IMR-90 (cell line): ENCODE measurements at regions not wholly inside any gene's neighbourhood (a gene's known extent, or its start where the extent isn't known, plus 50 kb on each side); places are given as distances from the start of the nearest gene placed in this dataset.

Source experiments
- ATAC-seq: fragments of 200-7000 bp; cut with Tn5 transposase; 2 replicates; pipeline ENCODE4 v1.9.1; 2020; ENCODE audit warnings: low read depth, mild to moderate bottlenecking, moderate library complexity
- BruUV-seq: library from RNA; stranded (reverse); fragments of 400-500 nt; replicated peaks from 2 replicates; lab custom pipeline; 2021; lab: Mats Ljungman, UMichigan
- CTCF ChIA-PET: fragments of 300-600 bp; formaldehyde crosslinking; extraction: SDS; loops from one replicate; lab custom pipeline; 2021; ENCODE audit warnings: antibody characterized with exemption; lab: Yijun Ruan, JAX
- POLR2A ChIA-PET: fragments of 300-600 bp; sonication (Branson Sonifier 250); formaldehyde crosslinking; loops from one replicate; lab custom pipeline; 2022; ENCODE audit warnings: antibody characterized with exemption; ENCODE audit not compliant: unreplicated experiment; lab: Charles Lee
- DNase-seq: peaks from one replicate; pipeline ENCODE4 v3.0.0; 2013
- H2AFZ ChIP-seq: replicated peaks from 2 replicates; pipeline ENCODE3; 2013; ENCODE audit warnings: low read length, mild to moderate bottlenecking; ENCODE audit not compliant: poor library complexity
- H2AK5ac ChIP-seq: 2 replicates; pipeline ENCODE4 v1.6.1; 2013; ENCODE audit warnings: low read depth, low read length, inconsistent platforms
- H2AK9ac ChIP-seq: replicated peaks from 2 replicates; pipeline ENCODE3; 2013; ENCODE audit warnings: mild to moderate bottlenecking, low read depth, low read length, moderate library complexity; ENCODE audit not compliant: poor library complexity
- H2BK120ac ChIP-seq: 2 replicates; pipeline ENCODE4 v1.6.1; 2013; ENCODE audit warnings: low read depth, low read length, inconsistent platforms
- H2BK15ac ChIP-seq: 3 replicates; pipeline ENCODE4 v1.6.1; 2013; ENCODE audit warnings: low read depth, low read length, inconsistent platforms
- H2BK20ac ChIP-seq: 2 replicates; pipeline ENCODE4 v1.6.1; 2013; ENCODE audit warnings: low read depth, mild to moderate bottlenecking, inconsistent platforms, low read length, moderate library complexity
- H2BK5ac ChIP-seq: 2 replicates; pipeline ENCODE4 v1.6.1; 2013; ENCODE audit warnings: mild to moderate bottlenecking, low read depth, low read length, inconsistent platforms; ENCODE audit not compliant: poor library complexity, severe bottlenecking
- H3K14ac ChIP-seq: replicated peaks from 2 replicates; pipeline ENCODE4 v1.6.1; 2013; ENCODE audit warnings: low read depth, low read length, inconsistent platforms
- H3K18ac ChIP-seq: 2 replicates; pipeline ENCODE4 v1.6.1; 2013; ENCODE audit warnings: low read depth, low read length, control low read depth
- H3K23ac ChIP-seq: 2 replicates; pipeline ENCODE4 v1.6.1; 2013; ENCODE audit warnings: low read depth, low read length, inconsistent platforms
- H3K27ac ChIP-seq: 2 replicates; pipeline ENCODE4 v1.5.1; 2013; ENCODE audit warnings: mild to moderate bottlenecking, control low read depth, low read length; ENCODE audit not compliant: insufficient read depth
- H3K27me3 ChIP-seq: 2 replicates; pipeline ENCODE4 v1.6.1; 2013; ENCODE audit warnings: low read length; ENCODE audit not compliant: control insufficient read depth, insufficient read depth
- H3K36me3 ChIP-seq: 2 replicates; pipeline ENCODE4 v1.6.1; 2013; ENCODE audit warnings: low read length, mixed read lengths; ENCODE audit not compliant: control insufficient read depth, insufficient read depth
- H3K4ac ChIP-seq: 2 replicates; pipeline ENCODE4 v1.6.1; 2013; ENCODE audit warnings: low read depth, low read length, inconsistent platforms
- H3K4me1 ChIP-seq: 2 replicates; pipeline ENCODE4 v1.6.1; 2013; ENCODE audit warnings: low read length, mixed read lengths; ENCODE audit not compliant: control insufficient read depth, insufficient read depth
- H3K4me2 ChIP-seq: 2 replicates; pipeline ENCODE4 v1.6.1; 2013; ENCODE audit warnings: low read depth, mild to moderate bottlenecking, control low read depth, low read length, moderate library complexity
- H3K4me3 ChIP-seq: 2 replicates; pipeline ENCODE4 v1.5.1; 2013; ENCODE audit warnings: low read depth, mild to moderate bottlenecking, control low read depth, low read length, moderate library complexity; ENCODE audit not compliant: insufficient read depth
- H3K56ac ChIP-seq: 2 replicates; pipeline ENCODE4 v1.6.1; 2013; ENCODE audit warnings: low read length, inconsistent platforms; ENCODE audit not compliant: insufficient read depth; ENCODE audit errors: extremely low read depth
- H3K79me1 ChIP-seq, 2 experiments: 2 replicates each; pipeline ENCODE4 v1.6.1; 2013; ENCODE audit warnings: low read length in 2 of 2, inconsistent platforms in 1 of 2, low read depth in 1 of 2
- H3K9ac ChIP-seq: 2 replicates; pipeline ENCODE4 v1.6.1; 2013; ENCODE audit warnings: low read depth, low read length, control low read depth
- H3K9me1 ChIP-seq: 2 replicates; pipeline ENCODE4 v1.6.1; 2013; ENCODE audit warnings: low read length, inconsistent platforms; ENCODE audit not compliant: insufficient read depth
- H3K9me3 ChIP-seq: 2 replicates; pipeline ENCODE4 v1.6.1; 2013; ENCODE audit warnings: low read length; ENCODE audit not compliant: control insufficient read depth, insufficient read depth
- H4K20me1 ChIP-seq: 2 replicates; pipeline ENCODE4 v1.6.1; 2013; ENCODE audit warnings: low read length, inconsistent platforms; ENCODE audit not compliant: insufficient read depth
- H4K5ac ChIP-seq: 2 replicates; pipeline ENCODE4 v1.6.1; 2013; ENCODE audit warnings: mild to moderate bottlenecking, low read depth, low read length, control low read depth
- H4K8ac ChIP-seq, 2 experiments: 2 replicates each; pipeline ENCODE4 v1.6.1; 2013; ENCODE audit warnings: low read depth in 2 of 2, low read length in 2 of 2, control low read depth in 1 of 2, inconsistent platforms in 1 of 2
- H4K91ac ChIP-seq: 2 replicates; pipeline ENCODE4 v1.6.1; 2013; ENCODE audit warnings: low read depth, low read length, inconsistent platforms; ENCODE audit not compliant: insufficient read depth
- MAFK ChIP-seq: IDR thresholded peaks from 2 replicates; pipeline ENCODE4 v1.6.1; 2012; ENCODE audit warnings: low read depth, low read length, improper control_type of control experiment
- MXI1 ChIP-seq: IDR thresholded peaks from 2 replicates; pipeline ENCODE4 v1.6.1; 2012; ENCODE audit warnings: low read depth, mild to moderate bottlenecking, low read length, moderate library complexity, borderline replicate concordance
- WGBS, 2 experiments: methylation state at CpG; one replicate each; pipeline versions ENCODE4 v1.1.5 to v1.1.7; 2013; ENCODE audit warnings: missing lambda C conversion rate in 2 of 2; ENCODE audit not compliant: insufficient read length in 1 of 2; ENCODE audit errors: extremely low coverage in 2 of 2; 5-methylcytosine and 5-hydroxymethylcytosine counted together
- dilution Hi-C: fragments of 300-500 bp; cut with HindIII; formaldehyde crosslinking; loops from one replicate; pipeline ENCODE4 v1.14.3; 2018; ENCODE audit warnings: low sequenced_read_pairs; ENCODE audit not compliant: unreplicated experiment
- in situ Hi-C: fragments of 300-500 bp; cut with MboI; formaldehyde crosslinking; loops from 3 replicates; pipeline ENCODE4 v1.14.3; 2019; ENCODE audit warnings: low sequenced_read_pairs, inconsistent platforms, mixed read lengths
- intact Hi-C: fragments of 100-400 bp; cut with micrococcal nuclease; formaldehyde crosslinking; loops from 2 replicates; pipeline ENCODE4 v1.10.0; 2022

- in situ Hi-C loops (no loop called here), intact Hi-C loops (no loop called here), dilution Hi-C loops (no loop called here)
- BruUV-seq = no TSS peak
- Histone ChIP-seq H3K27ac (no peak overlapping the region), H4K20me1 (no peaks in the 10 kb centered on the region), H3K18ac (no peak overlapping the region), H3K9me3 (no peaks in the 10 kb centered on the region), H4K8ac (no peak overlapping the region), H3K4ac (no peak overlapping the region), H3K4me1 (no peaks in the 10 kb centered on the region), H3K27me3 (no peaks in the 10 kb centered on the region), H3K23ac (no peak overlapping the region), H3K79me1 (no peaks in the 10 kb centered on the region), H3K36me3 (no peaks in the 10 kb centered on the region), H3K9me1 (no peaks in the 10 kb centered on the region), H3K14ac (no peak overlapping the region), H2BK15ac (no peak overlapping the region), H2AFZ (no peak overlapping the region), H2AK9ac (no peak overlapping the region), H2AK5ac (no peak overlapping the region), H4K5ac (no peak overlapping the region), H2BK20ac (no peak overlapping the region), H4K91ac (no peak overlapping the region), H3K9ac (no peak overlapping the region), H3K4me3 (no peak overlapping the region), H2BK5ac (no peak overlapping the region), H3K4me2 (no peak overlapping the region), H3K56ac (no peak overlapping the region), H2BK120ac (no peak overlapping the region)
- WGBS, 2 experiments = no CpG with 5 or more reads among the region's 1 CpG
- TF ChIP-seq MAFK (peak; percentile 71), MXI1 (no peak)
- no peak for ATAC-seq
- ChIA-PET CTCF (no interaction called here), POLR2A (no interaction called here)
- no peak for DNase-seq
These were observed 965.7 kb upstream of the GOT2 start for GRCh38 chr16:59699786-59700185.
